Activated CD4-positive, alpha-beta memory T cell treated with anti-CD3 and anti-CD28 coated beads, Interleukin-2, amount 10 ng/mL, durations not matched to agents 7 days and 5 days (primary cell): ENCODE measurements at regions not wholly inside any gene's neighbourhood (a gene's known extent, or its start where the extent isn't known, plus 50 kb on each side); places are given as distances from the start of the nearest gene placed in this dataset.

Experiments used
- CTCF ChIA-PET: fragments of 350-600 bp; sonication (Branson Sonifier 250); formaldehyde crosslinking; loops from one replicate; lab custom pipeline; 2021; ENCODE audit warnings: antibody characterized with exemption, inconsistent platforms; lab: Charles Lee
- POLR2A ChIA-PET: fragments of 350-600 bp; sonication (Branson Sonifier 250); formaldehyde crosslinking; loops from one replicate; lab custom pipeline; 2021; ENCODE audit warnings: antibody characterized with exemption; lab: Charles Lee
- DNase-seq: peaks from one replicate; pipeline ENCODE4 v3.0.0-alpha.2; 2020
- H3K27ac Mint-ChIP-seq: one replicate; pipeline ENCODE4 v1.8.0; 2021; ENCODE audit warnings: mild to moderate bottlenecking, mixed read lengths
- H3K27me3 Mint-ChIP-seq: one replicate; pipeline ENCODE4 v1.8.0; 2021; ENCODE audit warnings: mixed read lengths
- H3K36me3 Mint-ChIP-seq: one replicate; pipeline ENCODE4 v1.8.0; 2021; ENCODE audit warnings: low read depth, mixed read lengths
- H3K4me1 Mint-ChIP-seq: one replicate; pipeline ENCODE4 v1.8.0; 2021; ENCODE audit warnings: mixed read lengths
- H3K4me3 Mint-ChIP-seq: one replicate; pipeline ENCODE4 v1.8.0; 2021; ENCODE audit warnings: mild to moderate bottlenecking, mixed read lengths
- H3K9me3 Mint-ChIP-seq: one replicate; pipeline ENCODE4 v1.8.0; 2021; ENCODE audit warnings: mixed read lengths

- ChIA-PET CTCF (interaction anchor here (1.2 kb wide), 1 partner anchor 9 kb away, joined by 6 read pairs; no protein-coding TSS in a partner anchor), POLR2A (no interaction called here)
- DNase-seq, result no peak
- Mint-ChIP-seq H3K4me3 (no peak overlapping the region), H3K9me3 (no peaks in the 10 kb centered on the region), H3K27ac (no peak overlapping the region), H3K36me3 (no peaks in the 10 kb centered on the region), H3K27me3 (peaks cover 16% of the 10 kb centered on the region), H3K4me1 (peaks cover 3% of the 10 kb centered on the region)
Measured at GRCh38 chr15:58260205-58260724, 122.1 kb downstream of the AQP9 start.

GRCh38 chr15:58260725-58261267 is 122.6 kb downstream of the AQP9 start:
- no peak overlapping the region for H3K4me3 Mint-ChIP-seq
- CTCF ChIA-PET, result interaction anchor here (1.2 kb wide), 1 partner anchor 8 kb away, joined by 6 read pairs; no protein-coding TSS in a partner anchor

DNA sequence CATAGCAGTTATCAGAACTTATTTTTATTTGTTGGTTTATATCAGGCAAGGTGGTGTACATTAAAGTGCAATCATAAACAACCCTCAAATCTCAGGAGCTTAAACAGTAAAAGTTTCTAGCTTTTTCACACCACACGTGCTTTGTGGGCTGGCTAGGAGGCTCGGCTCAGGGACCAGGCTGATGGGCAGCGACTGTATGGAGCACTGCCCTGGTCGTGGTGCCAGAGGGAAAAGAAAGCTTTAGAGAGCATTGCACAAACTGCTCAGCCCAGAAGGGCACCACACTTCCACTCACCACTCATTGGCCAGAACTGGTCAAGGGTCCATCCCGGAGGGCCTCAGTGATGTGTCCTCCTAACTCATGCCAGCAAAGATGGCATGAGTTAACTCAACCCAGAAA is 123.2 kb downstream of the AQP9 start:
- H3K27ac Mint-ChIP-seq, result no peak overlapping the region
- CTCF ChIA-PET, result interaction anchor here (1.2 kb wide), 1 partner anchor 8 kb away, joined by 6 read pairs; no protein-coding TSS in a partner anchor
- no peaks in the 10 kb centered on the region for H3K9me3 Mint-ChIP-seq
- H3K4me1 Mint-ChIP-seq, result peaks cover 3% of the 10 kb centered on the region
- no peak for DNase-seq
- peaks cover 11% of the 10 kb centered on the region for H3K27me3 Mint-ChIP-seq
- no peak overlapping the region for H3K4me3 Mint-ChIP-seq
- no peaks in the 10 kb centered on the region for H3K36me3 Mint-ChIP-seq
- POLR2A ChIA-PET, result no interaction called here

More at GRCh38 chr15:58260725-58261267, 122.6 kb downstream of the AQP9 start:
- no peak for DNase-seq
- POLR2A ChIA-PET, result no interaction called here
- H3K9me3 Mint-ChIP-seq, result no peaks in the 10 kb centered on the region
- H3K4me1 Mint-ChIP-seq, result peaks cover 3% of the 10 kb centered on the region
- H3K27me3 Mint-ChIP-seq, result peaks cover 12% of the 10 kb centered on the region
- no peak overlapping the region for H3K27ac Mint-ChIP-seq
- H3K36me3 Mint-ChIP-seq, result no peaks in the 10 kb centered on the region

- Mint-ChIP-seq H3K27ac (no peak overlapping the region), H3K4me3 (no peak overlapping the region), H3K4me1 (peaks cover 3% of the 10 kb centered on the region), H3K9me3 (no peaks in the 10 kb centered on the region), H3K27me3 (peaks cover 5% of the 10 kb centered on the region), H3K36me3 (no peaks in the 10 kb centered on the region)
- DNase-seq, result no peak
- ChIA-PET CTCF (no interaction called here), POLR2A (no interaction called here)
Measured at GRCh38 chr15:58264053-58264971, 126.1 kb downstream of the AQP9 start.

- H3K27ac Mint-ChIP-seq, result no peak overlapping the region
- H3K36me3 Mint-ChIP-seq, result no peaks in the 10 kb centered on the region
- H3K27me3 Mint-ChIP-seq, result peaks cover 2% of the 10 kb centered on the region
- ChIA-PET POLR2A (interaction anchor here (0.6 kb wide), 1 partner anchor 65 kb away, joined by 3 read pairs; no protein-coding TSS in a partner anchor), CTCF (interaction anchor here (2.0 kb wide), 1 partner anchor 504 kb away, joined by 5 read pairs; the partner anchor contains the start of gene MINDY2)
- no peak overlapping the region for H3K4me3 Mint-ChIP-seq
- H3K9me3 Mint-ChIP-seq, result no peaks in the 10 kb centered on the region
- H3K4me1 Mint-ChIP-seq, result peaks cover 13% of the 10 kb centered on the region
- DNase-seq, result no peak
Measured at GRCh38 chr15:58267051-58267450, 128.9 kb downstream of the AQP9 start.

DNA sequence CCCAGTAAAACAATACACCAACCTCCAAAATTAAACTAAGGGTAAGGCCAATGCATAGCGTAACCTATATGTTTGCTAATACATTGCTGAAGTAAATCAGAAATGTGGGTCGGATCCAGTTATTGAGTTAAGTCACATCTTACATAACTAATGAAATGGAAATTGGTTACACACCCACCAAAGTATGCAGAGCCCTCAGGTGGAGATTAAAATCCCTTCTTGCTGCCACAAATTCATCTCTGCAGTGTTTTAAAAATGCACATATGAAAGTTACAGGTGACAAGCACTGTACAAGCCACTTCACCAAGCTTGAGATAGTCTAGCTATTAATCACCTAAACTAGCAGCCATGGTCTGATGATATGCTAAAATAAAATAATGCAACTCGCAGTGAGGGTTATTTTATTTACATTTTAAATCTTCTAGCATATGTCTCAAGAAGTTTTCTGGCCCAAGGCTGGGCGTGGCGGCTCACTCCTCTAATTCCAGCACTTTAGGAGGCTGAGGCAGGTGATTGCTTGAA is 130.6 kb downstream of the AQP9 start:
- Mint-ChIP-seq H3K4me1 (peaks cover 13% of the 10 kb centered on the region), H3K4me3 (no peak overlapping the region), H3K36me3 (no peaks in the 10 kb centered on the region), H3K27me3 (peaks cover 2% of the 10 kb centered on the region), H3K9me3 (no peaks in the 10 kb centered on the region), H3K27ac (no peak overlapping the region)
- no peak for DNase-seq
- POLR2A ChIA-PET, result no interaction called here
- CTCF ChIA-PET, result interaction anchor here (0.7 to 2.6 kb wide), 8 partner anchors 8 to 502 kb away, joined by 3 to 20 read pairs (median 4); partner anchors contain the start of gene MINDY2

- ChIA-PET CTCF (interaction anchor here (0.6 to 2.6 kb wide), 12 partner anchors 9 to 501 kb away, joined by 3 to 20 read pairs (median 3); partner anchors contain the start of gene MINDY2), POLR2A (no interaction called here)
- H3K4me3 Mint-ChIP-seq, result no peak overlapping the region
- H3K36me3 Mint-ChIP-seq, result no peaks in the 10 kb centered on the region
- DNase-seq, result peak; percentile 45
- no peak overlapping the region for H3K27ac Mint-ChIP-seq
- peaks cover 2% of the 10 kb centered on the region for H3K27me3 Mint-ChIP-seq
- peaks cover 10% of the 10 kb centered on the region for H3K4me1 Mint-ChIP-seq
- no peaks in the 10 kb centered on the region for H3K9me3 Mint-ChIP-seq
Measured at GRCh38 chr15:58269455-58270414, 131.6 kb downstream of the AQP9 start.

GRCh38 chr15:58271410-58271809 is 133.2 kb downstream of the AQP9 start:
- CTCF ChIA-PET, result interaction anchor here (1.3 to 2.6 kb wide), 3 partner anchors 44 to 499 kb away, joined by 3 to 20 read pairs (median 5); partner anchors contain the start of gene MINDY2
- POLR2A ChIA-PET, result no interaction called here
- H3K4me1 Mint-ChIP-seq, result peaks cover 10% of the 10 kb centered on the region

GRCh38 chr15:58273104-58273503 is 134.9 kb downstream of the AQP9 start:
- CTCF ChIA-PET, result no interaction called here
- H3K36me3 Mint-ChIP-seq, result no peaks in the 10 kb centered on the region
- H3K9me3 Mint-ChIP-seq, result no peaks in the 10 kb centered on the region
- no peak overlapping the region for H3K4me3 Mint-ChIP-seq
- no peak for DNase-seq
- POLR2A ChIA-PET, result no interaction called here
- H3K4me1 Mint-ChIP-seq, result peaks cover 10% of the 10 kb centered on the region
- peaks cover 5% of the 10 kb centered on the region for H3K27me3 Mint-ChIP-seq
- H3K27ac Mint-ChIP-seq, result no peak overlapping the region

More at GRCh38 chr15:58271410-58271809, 133.2 kb downstream of the AQP9 start:
- Mint-ChIP-seq H3K27me3 (no peaks in the 10 kb centered on the region), H3K4me3 (no peak overlapping the region), H3K9me3 (no peaks in the 10 kb centered on the region), H3K36me3 (no peaks in the 10 kb centered on the region), H3K27ac (no peak overlapping the region)
- no peak for DNase-seq

DNA sequence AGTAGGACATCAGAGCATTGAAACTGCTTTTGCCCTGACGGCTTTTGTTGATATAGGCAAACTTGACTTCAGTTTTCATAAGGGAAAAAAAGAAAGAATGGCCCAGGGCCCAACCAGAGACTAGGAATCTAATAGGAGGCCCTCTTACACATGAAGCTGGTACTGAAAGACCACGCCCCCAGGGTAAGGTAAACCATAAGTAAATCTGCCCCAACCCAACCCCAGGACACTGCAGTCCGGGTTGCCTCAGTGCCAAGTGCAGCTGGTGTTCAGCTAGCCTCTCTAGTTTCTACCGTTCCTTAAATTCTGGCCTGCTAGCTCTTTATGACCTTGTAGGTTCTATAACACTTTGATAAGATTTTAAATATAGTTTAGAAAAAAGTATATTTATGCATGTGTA is 136.7 kb downstream of the AQP9 start:
- Mint-ChIP-seq H3K36me3 (no peaks in the 10 kb centered on the region), H3K4me3 (no peak overlapping the region), H3K4me1 (peaks cover 4% of the 10 kb centered on the region), H3K9me3 (no peaks in the 10 kb centered on the region), H3K27ac (no peak overlapping the region), H3K27me3 (peaks cover 17% of the 10 kb centered on the region)
- ChIA-PET POLR2A (no interaction called here), CTCF (no interaction called here)
- no peak for DNase-seq

DNA sequence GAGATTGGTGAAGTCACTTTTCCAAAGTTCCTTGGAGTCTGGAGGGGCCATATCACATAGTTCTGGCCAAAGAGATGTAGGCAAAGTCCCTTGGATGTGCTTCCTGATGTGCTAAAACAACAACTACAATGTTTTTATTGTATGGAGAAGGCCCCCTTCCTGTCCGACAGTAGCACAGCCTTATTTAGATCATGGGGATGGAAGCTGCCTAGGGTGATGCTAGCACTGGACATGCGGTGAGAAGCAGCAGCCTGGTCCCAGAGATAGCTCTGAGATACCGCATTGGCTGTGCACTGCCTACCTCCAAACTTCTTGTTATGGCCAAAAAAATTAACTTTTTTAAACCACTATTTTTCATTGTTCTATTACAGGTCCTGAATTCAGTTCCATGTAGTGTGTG is 137.6 kb downstream of the AQP9 start:
- Mint-ChIP-seq H3K27ac (no peak overlapping the region), H3K4me1 (no peaks in the 10 kb centered on the region), H3K36me3 (no peaks in the 10 kb centered on the region), H3K4me3 (no peak overlapping the region), H3K27me3 (peaks cover 25% of the 10 kb centered on the region), H3K9me3 (no peaks in the 10 kb centered on the region)
- DNase-seq, result no peak
- ChIA-PET POLR2A (no interaction called here), CTCF (no interaction called here)

DNA sequence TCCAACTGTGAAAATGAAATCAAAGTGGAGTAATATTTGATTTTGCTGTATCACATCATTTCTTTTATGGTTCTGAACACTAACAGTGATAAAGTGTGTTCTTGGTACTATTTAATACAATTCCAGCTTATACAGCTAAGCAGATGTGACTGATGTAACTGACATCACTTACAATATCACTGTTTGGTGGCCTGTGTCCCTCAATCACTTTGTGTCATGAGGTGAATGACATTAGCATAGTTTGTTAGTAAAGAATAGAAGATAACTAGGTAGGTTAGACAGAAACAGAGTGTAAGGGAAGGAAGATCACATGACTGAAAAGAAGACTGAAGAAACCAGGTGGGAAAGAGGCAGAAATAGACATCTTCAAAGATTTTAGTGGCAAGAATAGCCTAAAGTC is 138.7 kb downstream of the AQP9 start:
- no peaks in the 10 kb centered on the region for H3K36me3 Mint-ChIP-seq
- DNase-seq, result no peak
- no peak overlapping the region for H3K4me3 Mint-ChIP-seq
- no peaks in the 10 kb centered on the region for H3K4me1 Mint-ChIP-seq
- peaks cover 32% of the 10 kb centered on the region for H3K27me3 Mint-ChIP-seq
- CTCF ChIA-PET, result no interaction called here
- no peaks in the 10 kb centered on the region for H3K9me3 Mint-ChIP-seq
- POLR2A ChIA-PET, result no interaction called here
- H3K27ac Mint-ChIP-seq, result no peak overlapping the region
